HCT116 (cell line): ENCODE measurements at regions not wholly inside any gene's neighbourhood (a gene's known extent, or its start where the extent isn't known, plus 50 kb on each side); places are given as distances from the start of the nearest gene placed in this dataset.

Experiments
- ATAC-seq: fragments of 200-7000 bp; cut with Tn5 transposase; 2 replicates; pipeline ENCODE4 v1.9.1; 2020; ENCODE audit warnings: mild to moderate bottlenecking, moderate library complexity
- BruUV-seq: library from RNA; stranded (reverse); fragments of 400-500 nt; replicated peaks from 2 replicates; lab custom pipeline; 2021; lab: Mats Ljungman, UMichigan
- CTCF ChIA-PET: fragments of 300-600 bp; sonication (Branson Sonifier 250); formaldehyde crosslinking; loops from one replicate; lab custom pipeline; 2021; ENCODE audit warnings: antibody characterized with exemption; lab: Charles Lee
- POLR2A ChIA-PET: fragments of 300-600, 350-600 bp; sonication (Branson Sonifier 250); formaldehyde crosslinking; loops from one replicate; lab custom pipeline; 2021; ENCODE audit warnings: antibody characterized with exemption; lab: Charles Lee
- RAD21 ChIA-PET, 2 experiments: fragments of 300-600 bp; sonication (Branson Sonifier 250); formaldehyde crosslinking; loops; one replicate each; lab custom pipeline; 2023; ENCODE audit warnings: low total read pairs in 2 of 2; ENCODE audit not compliant: uncharacterized antibody in 2 of 2, unreplicated experiment in 2 of 2, low non-redundant PET in 1 of 2; lab: Charles Lee
- DNase-seq: peaks from one replicate; pipeline ENCODE4 v3.0.0-alpha.2; 2010; ENCODE audit warnings: low read depth, low spot score
- H2AFZ ChIP-seq: fragments of 200-600 bp; shearing (Covaris generic), sonication (generic); 2 replicates; pipeline ENCODE4 v1.6.1; 2017; ENCODE audit warnings: low read depth, mixed run types, mixed read lengths, antibody characterized with exemption, low read length; ENCODE audit not compliant: poor library complexity, severe bottlenecking
- H3K27ac ChIP-seq: 2 replicates; pipeline ENCODE4 v1.5.1; 2012; ENCODE audit warnings: low read depth, low read length
- H3K27me3 ChIP-seq: fragments of 200-600 bp; sonication (generic); 2 replicates; pipeline ENCODE4 v1.6.1; 2016; ENCODE audit warnings: mixed run types, low read length, mixed read lengths; ENCODE audit not compliant: insufficient read depth
- H3K36me3 ChIP-seq, 2 experiments: fragments of 200-500 bp in 1 of 2; fragments of 200-600 bp in 1 of 2; sonication (Bioruptor generic) in 1 of 2; sonication (generic) in 1 of 2; 2 replicates each; pipeline versions ENCODE4 v1.5.1 to v1.6.1; 2014 to 2016; ENCODE audit warnings: low read length in 2 of 2, inconsistent platforms in 1 of 2, mixed read lengths in 1 of 2, mixed run types in 1 of 2; ENCODE audit not compliant: insufficient read depth in 2 of 2, control insufficient read depth in 1 of 2
- H3K4me1 ChIP-seq, 2 experiments: fragments of 200-600 bp in 1 of 2; sonication (generic) in 1 of 2; 2 replicates each; pipeline versions ENCODE4 v1.5.1 to v1.6.1; 2012 to 2017; ENCODE audit warnings: low read length in 2 of 2, inconsistent platforms in 1 of 2, mild to moderate bottlenecking in 1 of 2, mixed read lengths in 1 of 2, mixed run types in 1 of 2, moderate library complexity in 1 of 2; ENCODE audit not compliant: insufficient read depth in 2 of 2, control insufficient read depth in 1 of 2
- H3K4me2 ChIP-seq: fragments of 200-600 bp; sonication (generic); 2 replicates; pipeline ENCODE4 v1.6.1; 2017; ENCODE audit warnings: mixed run types, low read length, mixed read lengths
- H3K4me3 ChIP-seq, 2 experiments: fragments of 200-600 bp in 1 of 2; sonication (generic) in 1 of 2; replicated peaks in 1 of 2; 2 replicates each; pipeline ENCODE4 v1.5.1; 2011 to 2016; ENCODE audit warnings: low read length in 2 of 2, control low read depth in 1 of 2, low read depth in 1 of 2, mild to moderate bottlenecking in 1 of 2, mixed read lengths in 1 of 2, mixed run types in 1 of 2
- H3K79me2 ChIP-seq: fragments of 200-600 bp; sonication (generic); 2 replicates; pipeline ENCODE4 v1.6.1; 2017; ENCODE audit warnings: mild to moderate bottlenecking, mixed run types, low read length, moderate library complexity, mixed read lengths; ENCODE audit not compliant: insufficient read depth
- H3K9ac ChIP-seq: fragments of 200-600 bp; sonication (generic); 2 replicates; pipeline ENCODE4 v1.6.1; 2016; ENCODE audit warnings: low read length, mixed read lengths
- H3K9me2 ChIP-seq: fragments of 200-600 bp; sonication (generic), shearing (Covaris generic); 2 replicates; pipeline ENCODE4 v1.6.1; 2017; ENCODE audit warnings: mixed run types, mild to moderate bottlenecking, moderate library complexity; ENCODE audit not compliant: insufficient read depth
- H3K9me3 ChIP-seq, 2 experiments: fragments of 200-500 bp in 1 of 2; fragments of 200-600 bp in 1 of 2; sonication (Bioruptor generic) in 1 of 2; sonication (generic) in 1 of 2; 2 replicates each; pipeline ENCODE4 v1.6.1; 2014 to 2017; ENCODE audit warnings: low read length in 2 of 2, mixed read lengths in 2 of 2, inconsistent platforms in 1 of 2, low read depth in 1 of 2, mild to moderate bottlenecking in 1 of 2, mixed run types in 1 of 2, moderate library complexity in 1 of 2; ENCODE audit not compliant: control insufficient read depth in 1 of 2, insufficient read depth in 1 of 2
- H4K20me1 ChIP-seq: fragments of 200-600 bp; sonication (generic), shearing (Covaris generic); 2 replicates; pipeline ENCODE4 v1.6.1; 2017; ENCODE audit warnings: mixed run types, mild to moderate bottlenecking, moderate library complexity; ENCODE audit not compliant: insufficient read depth
- ATF3 ChIP-seq: IDR thresholded peaks from 2 replicates; pipeline ENCODE4 v1.6.1; 2012
- CEBPB ChIP-seq: IDR thresholded peaks from 2 replicates; pipeline ENCODE4 v1.6.1; 2012; ENCODE audit warnings: low read depth
- CTCF ChIP-seq, 3 experiments: fragments of 200-600 bp in 1 of 3; sonication (generic) in 1 of 3; IDR thresholded peaks in 2 of 3; conservative IDR thresholded peaks in 1 of 3; 2 replicates each; pipeline ENCODE4 v1.5.1; 2012 to 2017; ENCODE audit warnings: low read depth in 2 of 3, low read length in 2 of 3, antibody characterized with exemption in 1 of 3, borderline replicate concordance in 1 of 3, control low read depth in 1 of 3, mild to moderate bottlenecking in 1 of 3, mixed read lengths in 1 of 3, mixed run types in 1 of 3, moderate library complexity in 1 of 3; ENCODE audit not compliant: insufficient read depth in 1 of 3
- EZH2phosphoT487 ChIP-seq: fragments of 200-600 bp; IDR thresholded peaks from 2 replicates; pipeline ENCODE4 v1.6.1; 2018; ENCODE audit warnings: antibody characterized with exemption, borderline replicate concordance
- JUND ChIP-seq: IDR thresholded peaks from 2 replicates; pipeline ENCODE4 v1.6.1; 2012
- POLR2AphosphoS5 ChIP-seq: IDR thresholded peaks from 2 replicates; pipeline ENCODE4 v1.6.1; 2011; ENCODE audit warnings: mild to moderate bottlenecking, low read depth, low read length, moderate library complexity
- RAD21 ChIP-seq: IDR thresholded peaks from 2 replicates; pipeline ENCODE4 v1.6.1; 2012; ENCODE audit warnings: low read depth, mild to moderate bottlenecking
- REST ChIP-seq: IDR thresholded peaks from 2 replicates; pipeline ENCODE4 v1.6.1; 2012; ENCODE audit warnings: low read depth
- SIN3A ChIP-seq: IDR thresholded peaks from 2 replicates; pipeline ENCODE4 v1.6.1; 2012; ENCODE audit warnings: low read depth
- TCF7L2 ChIP-seq: IDR thresholded peaks from 2 replicates; pipeline ENCODE4 v1.7.0; 2011; ENCODE audit warnings: borderline replicate concordance, inconsistent platforms; ENCODE audit not compliant: insufficient read depth, insufficient read length; ENCODE audit errors: extremely low read depth
- YY1 ChIP-seq: IDR thresholded peaks from 2 replicates; pipeline ENCODE4 v1.6.1; 2011; ENCODE audit warnings: low read length, low read depth, moderate library complexity, mild to moderate bottlenecking; ENCODE audit not compliant: insufficient replicate concordance; ENCODE audit errors: extremely low read depth
- intact Hi-C: fragments of 100-400 bp; cut with micrococcal nuclease; formaldehyde crosslinking; loops from 2 replicates; pipeline ENCODE4 v1.10.0; 2022

GRCh38 chr13:67374391-67374790 lies 144.3 kb upstream of the PCDH9 start (continued):
- no peak for TF ChIP-seq REST
- TF ChIP-seq YY1 = no peak
- TF ChIP-seq SIN3A = no peak
- no peak for TF ChIP-seq POLR2AphosphoS5
- no peak for TF ChIP-seq CEBPB
- no peak for TF ChIP-seq JUND

- no peak overlapping the region for H2AFZ ChIP-seq
- no peaks in the 10 kb centered on the region for H3K36me3 ChIP-seq
- no TSS peak for BruUV-seq
- no peaks in the 10 kb centered on the region for H3K27me3 ChIP-seq
- H3K4me3 ChIP-seq = no peak overlapping the region
- H3K9ac ChIP-seq = no peak overlapping the region
- no peak for ATAC-seq
- ChIA-PET RAD21 (no interaction called here), CTCF (no interaction called here), POLR2A (no interaction called here)
- H3K4me2 ChIP-seq = no peak overlapping the region
- no peaks in the 10 kb centered on the region for H3K9me3 ChIP-seq
- no peak for DNase-seq
- no peaks in the 10 kb centered on the region for H3K4me1 ChIP-seq
- no peaks in the 10 kb centered on the region for H4K20me1 ChIP-seq
- no peak overlapping the region for H3K27ac ChIP-seq
- H3K9me2 ChIP-seq = no peaks in the 10 kb centered on the region
- no peaks in the 10 kb centered on the region for H3K79me2 ChIP-seq
- intact Hi-C loops = no loop called here
- TF ChIP-seq POLR2AphosphoS5 = no peak
- no peak for TF ChIP-seq CEBPB
- TF ChIP-seq TCF7L2 = no peak
- TF ChIP-seq EZH2phosphoT487 = no peak
- no peak for TF ChIP-seq CTCF (IDR thresholded peaks at IDR 0.05 in 2 of 3, conservative IDR thresholded peaks at IDR 0.05 in 1 of 3; ENCODE audit: borderline replicate concordance in 1 of 3, insufficient read depth in 1 of 3, low read depth in 2 of 3, low read length in 2 of 3)
- no peak for TF ChIP-seq JUND
- no peak for TF ChIP-seq YY1
- TF ChIP-seq RAD21 = no peak
- TF ChIP-seq ATF3 = no peak
These were observed 142.8 kb upstream of the PCDH9 start for GRCh38 chr13:67372868-67373464.
